ENCODE measurements at regions not wholly inside any gene's neighbourhood (a gene's known extent, or its start where the extent isn't known, plus 50 kb on each side); places are given as distances from the start of the nearest gene placed in this dataset.
"Not testable (repeated sequence)": the region's sequence is repeated elsewhere in the genome, so short reads cannot be mapped to it uniquely, and the experiment has no call there.

- no peak overlapping the region for H3K4me3 ChIP-seq (ENCODE audit: low read depth, low read length)
- DNase-seq (ENCODE audit: low read depth): no peak
- TF ChIP-seq CTCF (IDR thresholded peaks at IDR 0.05; ENCODE audit: insufficient read depth, low read length): no peak
Observed at GRCh38 chr1:177872308-177872900, 97.5 kb downstream of the SEC16B start.

- TF ChIP-seq CTCF (IDR thresholded peaks at IDR 0.05; ENCODE audit: insufficient read depth, low read length): no peak
- no peak for DNase-seq (ENCODE audit: low read depth)
- no peak overlapping the region for H3K4me3 ChIP-seq (ENCODE audit: low read depth, low read length)
Observed at GRCh38 chr1:177871613-177872307, 98.1 kb downstream of the SEC16B start.

- H3K4me3 ChIP-seq (ENCODE audit: low read depth, low read length): no peak overlapping the region
- TF ChIP-seq CTCF (IDR thresholded peaks at IDR 0.05; ENCODE audit: insufficient read depth, low read length): no peak
- no peak for DNase-seq (ENCODE audit: low read depth)
Observed at GRCh38 chr1:177869586-177869985, 100.3 kb downstream of the SEC16B start.

- not testable (repeated sequence) for DNase-seq (ENCODE audit: low read depth); H3K4me3 ChIP-seq (ENCODE audit: low read depth, low read length)
Observed at GRCh38 chr1:177869011-177869410, 100.8 kb downstream of the SEC16B start.

- TF ChIP-seq CTCF (IDR thresholded peaks at IDR 0.05; ENCODE audit: insufficient read depth, low read length): no peak
- no peak overlapping the region for H3K4me3 ChIP-seq (ENCODE audit: low read depth, low read length)
- no peak for DNase-seq (ENCODE audit: low read depth)
Observed at GRCh38 chr1:177865807-177866206, 104.1 kb downstream of the SEC16B start.

- TF ChIP-seq CTCF (IDR thresholded peaks at IDR 0.05; ENCODE audit: insufficient read depth, low read length): no peak
- peak; percentile 6 for DNase-seq (ENCODE audit: low read depth)
Observed at GRCh38 chr1:177864538-177865305, 105.1 kb downstream of the SEC16B start.

GRCh38 chr1:177863796-177864195, 106.1 kb downstream of the SEC16B start:
- no peak overlapping the region for H3K4me3 ChIP-seq (ENCODE audit: low read depth, low read length)
- TF ChIP-seq CTCF (IDR thresholded peaks at IDR 0.05; ENCODE audit: insufficient read depth, low read length): no peak
- DNase-seq (ENCODE audit: low read depth): peak; percentile 17

More at GRCh38 chr1:177864538-177865305, 105.1 kb downstream of the SEC16B start:
- no peak overlapping the region for H3K4me3 ChIP-seq (ENCODE audit: low read depth, low read length)

Measured in fibroblast of the aortic adventitia (primary cell).